Tibial nerve (tissue), 1 donor: ENCODE measurements at regions not wholly inside any gene's neighbourhood (a gene's known extent, or its start where the extent isn't known, plus 50 kb on each side); places are given as distances from the start of the nearest gene placed in this dataset. TPM values are rescaled to one million over a fixed set of nuclear protein-coding genes. Genes with fewer than 3 reads are reported as not detected.

Experiments
- small RNA-seq: library from RNA; depleted of rRNA; stranded (forward); fragments of <200 nt; gene quantifications from one replicate; pipeline ENCODE3, GENCODE V24; 2016

Small RNA genes in the stretch of these regions (small RNA-seq; reads per million reads assigned to genes)
- gene AC239800.3 (not detected), gene HIST2H3PS2 (not detected), gene RNU1-114P (not detected), gene RNU1-143P (not detected), gene RNU1-92P (not detected), gene RNVU1-17 (not detected), gene RNVU1-18 (not detected)
